ENCODE measurements at regions not wholly inside any gene's neighbourhood (a gene's known extent, or its start where the extent isn't known, plus 50 kb on each side); places are given as distances from the start of the nearest gene placed in this dataset.
A peak's percentile ranks its signal among the peaks of the same experiment; 100 is the strongest.

GRCh38 chr7:10360050-10360449 is 613.6 kb upstream of the PHF14 start:
- Mint-ChIP-seq H3K27me3 (ENCODE audit: unreplicated experiment) (no peaks in the 10 kb centered on the region), H3K27ac (ENCODE audit: unreplicated experiment) (no peak overlapping the region), H3K36me3 (ENCODE audit: unreplicated experiment) (no peaks in the 10 kb centered on the region), H3K4me1 (ENCODE audit: unreplicated experiment) (no peaks in the 10 kb centered on the region), H3K4me3 (ENCODE audit: unreplicated experiment) (no peak overlapping the region), H3K9me3 (ENCODE audit: unreplicated experiment) (peaks cover 23% of the 10 kb centered on the region)
- TF ChIP-seq CTCF (IDR thresholded peaks at IDR 0.05), result no peak
- DNase-seq (ENCODE audit: extremely low spot score, unreplicated experiment), result no peak

GRCh38 chr7:10401793-10402192 is 571.9 kb upstream of the PHF14 start:
- H3K4me3 Mint-ChIP-seq (ENCODE audit: unreplicated experiment), result no peak overlapping the region
- peaks cover 5% of the 10 kb centered on the region for H3K36me3 Mint-ChIP-seq (ENCODE audit: unreplicated experiment)
- no peaks in the 10 kb centered on the region for H3K27me3 Mint-ChIP-seq (ENCODE audit: unreplicated experiment)
- peaks cover 5% of the 10 kb centered on the region for H3K4me1 Mint-ChIP-seq (ENCODE audit: unreplicated experiment)
- no peak for TF ChIP-seq CTCF (IDR thresholded peaks at IDR 0.05)
- no peak for DNase-seq (ENCODE audit: extremely low spot score, unreplicated experiment)
- no peak overlapping the region for H3K27ac Mint-ChIP-seq (ENCODE audit: unreplicated experiment)
- H3K9me3 Mint-ChIP-seq (ENCODE audit: unreplicated experiment), result peaks cover 15% of the 10 kb centered on the region

GRCh38 chr7:10412422-10413019 is 561.2 kb upstream of the PHF14 start:
- TF ChIP-seq CTCF (IDR thresholded peaks at IDR 0.05), result peak; percentile 80
- peaks cover 4% of the 10 kb centered on the region for H3K4me1 Mint-ChIP-seq (ENCODE audit: unreplicated experiment)
- DNase-seq (ENCODE audit: extremely low spot score, unreplicated experiment), result no peak
- H3K9me3 Mint-ChIP-seq (ENCODE audit: unreplicated experiment), result no peaks in the 10 kb centered on the region
- no peaks in the 10 kb centered on the region for H3K27me3 Mint-ChIP-seq (ENCODE audit: unreplicated experiment)
- no peak overlapping the region for H3K4me3 Mint-ChIP-seq (ENCODE audit: unreplicated experiment)
- no peak overlapping the region for H3K27ac Mint-ChIP-seq (ENCODE audit: unreplicated experiment)
- no peaks in the 10 kb centered on the region for H3K36me3 Mint-ChIP-seq (ENCODE audit: unreplicated experiment)

- Mint-ChIP-seq H3K9me3 (ENCODE audit: unreplicated experiment) (no peaks in the 10 kb centered on the region), H3K27ac (ENCODE audit: unreplicated experiment) (no peak overlapping the region), H3K4me1 (ENCODE audit: unreplicated experiment) (no peaks in the 10 kb centered on the region), H3K27me3 (ENCODE audit: unreplicated experiment) (no peaks in the 10 kb centered on the region), H3K36me3 (ENCODE audit: unreplicated experiment) (no peaks in the 10 kb centered on the region), H3K4me3 (ENCODE audit: unreplicated experiment) (no peak overlapping the region)
- no peak for DNase-seq (ENCODE audit: extremely low spot score, unreplicated experiment)
- no peak for TF ChIP-seq CTCF (IDR thresholded peaks at IDR 0.05)
Measured at GRCh38 chr7:10418985-10419384, 554.7 kb upstream of the PHF14 start.

GRCh38 chr7:10429031-10429430 is 544.6 kb upstream of the PHF14 start:
- Mint-ChIP-seq H3K9me3 (ENCODE audit: unreplicated experiment) (peaks cover 4% of the 10 kb centered on the region), H3K4me1 (ENCODE audit: unreplicated experiment) (peaks cover 16% of the 10 kb centered on the region), H3K27me3 (ENCODE audit: unreplicated experiment) (no peaks in the 10 kb centered on the region), H3K36me3 (ENCODE audit: unreplicated experiment) (no peaks in the 10 kb centered on the region), H3K27ac (ENCODE audit: unreplicated experiment) (peak overlapping the region; percentile 54), H3K4me3 (ENCODE audit: unreplicated experiment) (no peak overlapping the region)
- no peak for DNase-seq (ENCODE audit: extremely low spot score, unreplicated experiment)
- no peak for TF ChIP-seq CTCF (IDR thresholded peaks at IDR 0.05)
